Breast epithelium (tissue), 3 donors: ENCODE measurements at regions not wholly inside any gene's neighbourhood (a gene's known extent, or its start where the extent isn't known, plus 50 kb on each side); places are given as distances from the start of the nearest gene placed in this dataset.
"Not testable (repeated sequence)": the region's sequence is repeated elsewhere in the genome, so short reads cannot be mapped to it uniquely, and the experiment has no call there.

Source experiments
- CTCF ChIP-seq, 3 donors: fragments of 450-650 bp; IDR thresholded peaks; one replicate each; pipeline ENCODE4 v1.5.1; 2016 to 2017; ENCODE audit warnings: antibody characterized with exemption in 3 of 3, mild to moderate bottlenecking in 3 of 3, moderate library complexity in 3 of 3
- POLR2A ChIP-seq: fragments of 450-650 bp; IDR thresholded peaks from one replicate; pipeline ENCODE4 v1.6.1; 2016; ENCODE audit warnings: antibody characterized with exemption, mild to moderate bottlenecking, moderate library complexity

- TF ChIP-seq CTCF (IDR thresholded peaks at IDR 0.05); POLR2A: not testable (repeated sequence)
These were observed 706.3 kb downstream of the FAM181B start for GRCh38 chr11:82027335-82027734.
